ENCODE measurements at regions not wholly inside any gene's neighbourhood (a gene's known extent, or its start where the extent isn't known, plus 50 kb on each side); places are given as distances from the start of the nearest gene placed in this dataset.

DNA sequence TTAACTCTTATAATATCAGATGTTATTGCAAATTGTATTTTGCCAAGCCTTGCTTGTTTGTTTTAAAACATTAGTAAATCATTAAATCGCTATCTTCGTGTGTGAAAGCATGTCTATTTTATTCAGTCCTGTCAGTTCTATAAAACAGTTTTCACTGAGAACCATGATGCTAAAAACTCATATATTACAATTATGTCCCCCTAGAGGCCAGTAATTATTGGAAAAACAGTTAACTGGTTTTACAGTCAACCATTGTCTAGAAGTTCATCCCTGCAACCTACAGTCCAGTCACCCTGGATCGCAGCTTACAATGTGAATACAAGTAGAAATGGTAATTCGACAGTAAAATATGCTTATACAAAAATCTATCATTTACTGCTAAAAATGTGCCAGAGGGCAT lies 311.5 kb upstream of the ROBO2 start:
- Histone ChIP-seq H3K27ac (ENCODE audit: low read depth, low read length) (no peak overlapping the region), H4K8ac (ENCODE audit: low read depth, low read length) (no peak overlapping the region), H3K9ac (ENCODE audit: low read length) (no peak overlapping the region), H3K79me2 (ENCODE audit: control insufficient read depth, insufficient read depth, low read length, poor library complexity) (no peaks in the 10 kb centered on the region), H3K14ac (ENCODE audit: low read length) (no peak overlapping the region), H3K9me3 (ENCODE audit: insufficient read depth, low read depth, low read length) (no peaks in the 10 kb centered on the region), H3K4me3 (ENCODE audit: low read depth, low read length) (no peak overlapping the region), H2AFZ (ENCODE audit: insufficient read depth, low read length, poor library complexity) (no peak overlapping the region), H3K4ac (ENCODE audit: low read depth, low read length) (no peak overlapping the region), H3K36me3 (ENCODE audit: control insufficient read depth in 1 of 2, insufficient read depth in 2 of 2, low read length in 2 of 2) (no peaks in the 10 kb centered on the region), H3K79me1 (ENCODE audit: low read length) (no peaks in the 10 kb centered on the region), H4K91ac (ENCODE audit: low read depth, low read length) (no peak overlapping the region), H2BK120ac (ENCODE audit: insufficient read depth, low read length, poor library complexity) (no peak overlapping the region), H2AK5ac (ENCODE audit: low read length) (no peak overlapping the region), H4K12ac (ENCODE audit: low read depth, low read length) (no peak overlapping the region), H3K18ac (ENCODE audit: low read length) (no peak overlapping the region), H3K4me1 (ENCODE audit: control insufficient read depth in 1 of 2, insufficient read depth in 2 of 2, low read length in 2 of 2) (no peaks in the 10 kb centered on the region), H3K27me3 (ENCODE audit: insufficient read depth, low read length) (no peaks in the 10 kb centered on the region), H2BK12ac (ENCODE audit: low read length) (no peak overlapping the region), H2BK5ac (ENCODE audit: low read depth, low read length, poor library complexity) (no peak overlapping the region), H3K23ac (ENCODE audit: low read length) (no peak overlapping the region), H3K4me2 (ENCODE audit: low read length) (no peak overlapping the region)
- WGBS (ENCODE audit: extremely low coverage, insufficient coverage, insufficient read length), result no CpG with 5 or more reads among the region's 4 CpGs
- no peak for DNase-seq

DNA sequence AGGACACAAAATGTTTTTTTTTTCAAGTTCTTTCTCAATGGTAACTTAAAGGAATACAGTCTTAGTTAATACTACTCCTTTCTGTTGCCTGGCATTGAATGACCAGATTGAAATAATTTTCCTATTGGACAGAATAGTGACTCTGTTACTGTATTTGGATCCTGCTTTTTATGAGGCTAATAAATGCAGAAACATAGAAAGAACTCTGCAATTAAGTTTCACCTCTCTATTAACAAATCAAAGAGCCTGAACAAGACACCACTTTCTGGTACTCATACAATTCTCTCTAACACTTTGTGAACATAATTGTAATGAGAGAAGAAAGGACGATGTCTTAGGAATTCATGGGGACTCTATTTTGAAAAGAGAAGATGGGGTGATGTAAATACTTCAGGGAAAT lies 308.4 kb upstream of the ROBO2 start:
- no peak overlapping the region for H3K27ac ChIP-seq (ENCODE audit: low read depth, low read length)
- H3K4me3 ChIP-seq (ENCODE audit: low read depth, low read length), result no peak overlapping the region
- no peak for DNase-seq
- no peak overlapping the region for H4K12ac ChIP-seq (ENCODE audit: low read depth, low read length)
- H3K36me3 ChIP-seq (ENCODE audit: control insufficient read depth in 1 of 2, insufficient read depth in 2 of 2, low read length in 2 of 2), result no peaks in the 10 kb centered on the region
- no peak overlapping the region for H3K9ac ChIP-seq (ENCODE audit: low read length)
- no peak overlapping the region for H2BK120ac ChIP-seq (ENCODE audit: insufficient read depth, low read length, poor library complexity)
- WGBS (ENCODE audit: extremely low coverage, insufficient coverage, insufficient read length), result no CpG with 5 or more reads among the region's 1 CpG
- no peak overlapping the region for H3K23ac ChIP-seq (ENCODE audit: low read length)
- no peak overlapping the region for H2BK12ac ChIP-seq (ENCODE audit: low read length)
- no peak overlapping the region for H4K91ac ChIP-seq (ENCODE audit: low read depth, low read length)
- H4K8ac ChIP-seq (ENCODE audit: low read depth, low read length), result no peak overlapping the region
- no peaks in the 10 kb centered on the region for H3K79me1 ChIP-seq (ENCODE audit: low read length)
- no peak overlapping the region for H3K4ac ChIP-seq (ENCODE audit: low read depth, low read length)
- H3K18ac ChIP-seq (ENCODE audit: low read length), result no peak overlapping the region
- no peak overlapping the region for H2AK5ac ChIP-seq (ENCODE audit: low read length)
- H3K27me3 ChIP-seq (ENCODE audit: insufficient read depth, low read length), result no peaks in the 10 kb centered on the region
- H3K4me1 ChIP-seq (ENCODE audit: control insufficient read depth in 1 of 2, insufficient read depth in 2 of 2, low read length in 2 of 2), result no peaks in the 10 kb centered on the region
- H2BK5ac ChIP-seq (ENCODE audit: low read depth, low read length, poor library complexity), result no peak overlapping the region
- no peaks in the 10 kb centered on the region for H3K79me2 ChIP-seq (ENCODE audit: control insufficient read depth, insufficient read depth, low read length, poor library complexity)
- no peak overlapping the region for H3K4me2 ChIP-seq (ENCODE audit: low read length)
- no peak overlapping the region for H3K14ac ChIP-seq (ENCODE audit: low read length)
- H2AFZ ChIP-seq (ENCODE audit: insufficient read depth, low read length, poor library complexity), result no peak overlapping the region
- no peaks in the 10 kb centered on the region for H3K9me3 ChIP-seq (ENCODE audit: insufficient read depth, low read depth, low read length)

DNA sequence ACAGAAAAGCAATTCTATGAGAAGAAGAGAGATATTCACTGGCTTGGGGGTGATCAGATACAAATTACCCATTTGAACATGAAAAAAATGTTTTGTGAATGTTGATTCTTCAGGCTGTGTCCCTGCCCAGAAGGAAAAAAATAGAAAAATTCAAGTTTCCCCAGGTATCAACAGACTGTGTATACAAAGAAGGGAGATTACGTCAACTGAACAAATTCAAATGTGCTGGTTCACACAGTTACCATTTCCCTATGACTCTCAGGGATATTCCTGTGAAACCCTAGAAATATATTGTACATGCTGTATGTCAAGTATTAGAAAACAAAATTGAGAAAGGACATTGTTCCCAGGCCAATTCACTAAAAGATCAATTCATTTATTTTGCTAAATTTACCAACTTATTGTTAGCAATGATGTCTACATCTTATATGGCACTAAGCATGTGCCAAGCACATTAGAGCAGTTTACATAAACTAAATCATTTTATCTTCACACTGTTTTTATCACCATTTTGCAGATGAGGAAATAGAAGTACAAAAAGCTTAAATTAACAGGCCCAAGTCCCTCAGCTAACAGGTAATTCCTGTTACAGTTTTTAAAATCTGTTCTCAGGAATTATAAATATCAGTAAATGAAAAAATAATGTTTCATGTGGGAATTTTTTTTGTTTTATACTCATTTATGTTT lies 306.7 kb upstream of the ROBO2 start:
- no peak overlapping the region for H2AFZ ChIP-seq (ENCODE audit: insufficient read depth, low read length, poor library complexity)
- WGBS (ENCODE audit: extremely low coverage, insufficient coverage, insufficient read length), result no CpG with 5 or more reads among the region's 1 CpG
- H3K4me2 ChIP-seq (ENCODE audit: low read length), result no peak overlapping the region
- no peaks in the 10 kb centered on the region for H3K4me1 ChIP-seq (ENCODE audit: control insufficient read depth in 1 of 2, insufficient read depth in 2 of 2, low read length in 2 of 2)
- no peak overlapping the region for H2AK5ac ChIP-seq (ENCODE audit: low read length)
- no peaks in the 10 kb centered on the region for H3K27me3 ChIP-seq (ENCODE audit: insufficient read depth, low read length)
- no peak overlapping the region for H4K91ac ChIP-seq (ENCODE audit: low read depth, low read length)
- no peak overlapping the region for H3K4me3 ChIP-seq (ENCODE audit: low read depth, low read length)
- no peaks in the 10 kb centered on the region for H3K9me3 ChIP-seq (ENCODE audit: insufficient read depth, low read depth, low read length)
- no peak overlapping the region for H3K9ac ChIP-seq (ENCODE audit: low read length)
- H3K4ac ChIP-seq (ENCODE audit: low read depth, low read length), result no peak overlapping the region
- no peak overlapping the region for H2BK120ac ChIP-seq (ENCODE audit: insufficient read depth, low read length, poor library complexity)
- H3K14ac ChIP-seq (ENCODE audit: low read length), result no peak overlapping the region
- H3K27ac ChIP-seq (ENCODE audit: low read depth, low read length), result no peak overlapping the region
- no peak for DNase-seq
- H3K18ac ChIP-seq (ENCODE audit: low read length), result no peak overlapping the region
- no peak overlapping the region for H4K8ac ChIP-seq (ENCODE audit: low read depth, low read length)
- H2BK12ac ChIP-seq (ENCODE audit: low read length), result no peak overlapping the region
- H3K79me1 ChIP-seq (ENCODE audit: low read length), result no peaks in the 10 kb centered on the region
- H3K36me3 ChIP-seq (ENCODE audit: control insufficient read depth in 1 of 2, insufficient read depth in 2 of 2, low read length in 2 of 2), result no peaks in the 10 kb centered on the region
- no peak overlapping the region for H3K23ac ChIP-seq (ENCODE audit: low read length)
- H2BK5ac ChIP-seq (ENCODE audit: low read depth, low read length, poor library complexity), result no peak overlapping the region
- H3K79me2 ChIP-seq (ENCODE audit: control insufficient read depth, insufficient read depth, low read length, poor library complexity), result no peaks in the 10 kb centered on the region
- no peak overlapping the region for H4K12ac ChIP-seq (ENCODE audit: low read depth, low read length)

DNA sequence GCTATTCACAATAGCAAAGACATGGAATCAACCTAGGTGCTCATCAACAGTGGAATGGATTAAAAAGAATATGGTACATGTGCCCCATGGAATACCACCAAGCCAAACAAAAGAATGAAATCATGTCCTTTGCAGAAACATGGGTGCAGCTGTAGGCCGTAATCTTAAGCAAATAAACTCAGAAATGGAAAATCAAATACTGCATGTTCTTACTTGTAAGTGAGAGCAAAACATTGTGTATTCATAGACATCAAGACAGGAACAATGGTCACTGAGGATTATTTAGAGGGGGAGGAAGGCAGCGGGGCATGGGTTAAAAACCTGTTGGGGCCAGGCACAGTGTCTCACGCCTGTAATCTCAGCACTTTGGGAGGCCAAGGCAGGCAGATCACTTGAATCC lies 304.7 kb upstream of the ROBO2 start:
- H3K79me2 ChIP-seq (ENCODE audit: control insufficient read depth, insufficient read depth, low read length, poor library complexity), result no peaks in the 10 kb centered on the region
- no peak overlapping the region for H2AK5ac ChIP-seq (ENCODE audit: low read length)
- no peak overlapping the region for H3K4ac ChIP-seq (ENCODE audit: low read depth, low read length)
- no peaks in the 10 kb centered on the region for H3K79me1 ChIP-seq (ENCODE audit: low read length)
- no peak overlapping the region for H3K4me3 ChIP-seq (ENCODE audit: low read depth, low read length)
- no peak overlapping the region for H3K4me2 ChIP-seq (ENCODE audit: low read length)
- no peak overlapping the region for H3K27ac ChIP-seq (ENCODE audit: low read depth, low read length)
- no peaks in the 10 kb centered on the region for H3K27me3 ChIP-seq (ENCODE audit: insufficient read depth, low read length)
- no peak overlapping the region for H4K91ac ChIP-seq (ENCODE audit: low read depth, low read length)
- no peak for DNase-seq
- H3K36me3 ChIP-seq (ENCODE audit: control insufficient read depth in 1 of 2, insufficient read depth in 2 of 2, low read length in 2 of 2), result no peaks in the 10 kb centered on the region
- no peak overlapping the region for H2AFZ ChIP-seq (ENCODE audit: insufficient read depth, low read length, poor library complexity)
- no peaks in the 10 kb centered on the region for H3K4me1 ChIP-seq (ENCODE audit: control insufficient read depth in 1 of 2, insufficient read depth in 2 of 2, low read length in 2 of 2)
- no peaks in the 10 kb centered on the region for H3K9me3 ChIP-seq (ENCODE audit: insufficient read depth, low read depth, low read length)
- no peak overlapping the region for H3K23ac ChIP-seq (ENCODE audit: low read length)
- H4K8ac ChIP-seq (ENCODE audit: low read depth, low read length), result no peak overlapping the region
- no peak overlapping the region for H3K14ac ChIP-seq (ENCODE audit: low read length)
- no peak overlapping the region for H3K9ac ChIP-seq (ENCODE audit: low read length)
- H4K12ac ChIP-seq (ENCODE audit: low read depth, low read length), result no peak overlapping the region
- H2BK5ac ChIP-seq (ENCODE audit: low read depth, low read length, poor library complexity), result no peak overlapping the region
- no peak overlapping the region for H2BK120ac ChIP-seq (ENCODE audit: insufficient read depth, low read length, poor library complexity)
- H2BK12ac ChIP-seq (ENCODE audit: low read length), result no peak overlapping the region
- WGBS (ENCODE audit: extremely low coverage, insufficient coverage, insufficient read length), result no CpG with 5 or more reads among the region's 3 CpGs
- H3K18ac ChIP-seq (ENCODE audit: low read length), result no peak overlapping the region
